ENCODE measurements at regions not wholly inside any gene's neighbourhood (a gene's known extent, or its start where the extent isn't known, plus 50 kb on each side); places are given as distances from the start of the nearest gene placed in this dataset.
"Not testable (repeated sequence)": the region's sequence is repeated elsewhere in the genome, so short reads cannot be mapped to it uniquely, and the experiment has no call there.

GRCh38 chr17:34015253-34015652 is 239.8 kb upstream of the CCL2 start:
- no peaks in the 10 kb centered on the region for H3K4me1 ChIP-seq (ENCODE audit: control insufficient read depth in 2 of 3, insufficient read depth in 2 of 3, low read depth in 1 of 3, low read length in 3 of 3)
- no peak overlapping the region for H3K27ac ChIP-seq (ENCODE audit: low read depth in 2 of 2, low read length in 2 of 2)
- no peaks in the 10 kb centered on the region for H3K9me3 ChIP-seq (ENCODE audit: control insufficient read depth in 2 of 3, insufficient read depth in 1 of 3, low read length in 3 of 3)
- no peaks in the 10 kb centered on the region for H3K36me3 ChIP-seq (ENCODE audit: control insufficient read depth in 2 of 3, insufficient read depth in 3 of 3, low read length in 3 of 3)
- DNase-seq (no peak), FAIRE-seq (no peak)
- H3K27me3 ChIP-seq (ENCODE audit: control insufficient read depth, insufficient read depth, low read length): no peaks in the 10 kb centered on the region
- intact Hi-C loops (cut with DNase I): no loop called here
- no peak overlapping the region for H3K4me3 ChIP-seq (ENCODE audit: low read length in 3 of 3)
- H3K9ac ChIP-seq (ENCODE audit: low read length in 3 of 3): no peak overlapping the region
- no peak for TF ChIP-seq CTCF (IDR thresholded peaks at IDR 0.05; ENCODE audit: borderline replicate concordance, extremely low read depth, insufficient read depth)

- no peak overlapping the region for H3K27ac ChIP-seq (ENCODE audit: low read depth in 2 of 2, low read length in 2 of 2)
- H3K4me3 ChIP-seq (ENCODE audit: low read length in 3 of 3): no peak overlapping the region
- no peak overlapping the region for H3K9ac ChIP-seq (ENCODE audit: low read length in 3 of 3)
- TF ChIP-seq CTCF (IDR thresholded peaks at IDR 0.05; ENCODE audit: borderline replicate concordance, extremely low read depth, insufficient read depth): no peak
- intact Hi-C loops (cut with DNase I): no loop called here
- no peak for FAIRE-seq
- H3K27me3 ChIP-seq (ENCODE audit: control insufficient read depth, insufficient read depth, low read length): no peaks in the 10 kb centered on the region
- H3K4me1 ChIP-seq (ENCODE audit: control insufficient read depth in 2 of 3, insufficient read depth in 2 of 3, low read depth in 1 of 3, low read length in 3 of 3): no peaks in the 10 kb centered on the region
- H3K36me3 ChIP-seq (ENCODE audit: control insufficient read depth in 2 of 3, insufficient read depth in 3 of 3, low read length in 3 of 3): no peaks in the 10 kb centered on the region
- H3K9me3 ChIP-seq (ENCODE audit: control insufficient read depth in 2 of 3, insufficient read depth in 1 of 3, low read length in 3 of 3): no peaks in the 10 kb centered on the region
- no peak for DNase-seq
These were observed 230.7 kb upstream of the CCL2 start for GRCh38 chr17:34024386-34024785.

- Histone ChIP-seq H3K36me3 (ENCODE audit: control insufficient read depth in 2 of 3, insufficient read depth in 3 of 3, low read length in 3 of 3) (no peaks in the 10 kb centered on the region), H3K4me3 (ENCODE audit: low read length in 3 of 3) (no peak overlapping the region), H3K9ac (ENCODE audit: low read length in 3 of 3) (no peak overlapping the region), H3K27me3 (ENCODE audit: control insufficient read depth, insufficient read depth, low read length) (no peaks in the 10 kb centered on the region), H3K4me1 (ENCODE audit: control insufficient read depth in 2 of 3, insufficient read depth in 2 of 3, low read depth in 1 of 3, low read length in 3 of 3) (no peaks in the 10 kb centered on the region), H3K27ac (ENCODE audit: low read depth in 2 of 2, low read length in 2 of 2) (no peak overlapping the region), H3K9me3 (ENCODE audit: control insufficient read depth in 2 of 3, insufficient read depth in 1 of 3, low read length in 3 of 3) (no peaks in the 10 kb centered on the region)
- intact Hi-C loops (cut with DNase I): no loop called here
- no peak for TF ChIP-seq CTCF (IDR thresholded peaks at IDR 0.05; ENCODE audit: borderline replicate concordance, extremely low read depth, insufficient read depth)
- DNase-seq: no peak
- FAIRE-seq: no peak
These were observed 230.1 kb upstream of the CCL2 start for GRCh38 chr17:34024806-34025551.

GRCh38 chr17:34030601-34031000 is 224.5 kb upstream of the CCL2 start:
- intact Hi-C loops (cut with DNase I); H3K9ac ChIP-seq (ENCODE audit: low read length in 3 of 3); H3K36me3 ChIP-seq (ENCODE audit: control insufficient read depth in 2 of 3, insufficient read depth in 3 of 3, low read length in 3 of 3); H3K27ac ChIP-seq (ENCODE audit: low read depth in 2 of 2, low read length in 2 of 2); H3K4me3 ChIP-seq (ENCODE audit: low read length in 3 of 3); FAIRE-seq; H3K4me1 ChIP-seq (ENCODE audit: control insufficient read depth in 2 of 3, insufficient read depth in 2 of 3, low read depth in 1 of 3, low read length in 3 of 3); DNase-seq; H3K27me3 ChIP-seq (ENCODE audit: control insufficient read depth, insufficient read depth, low read length); H3K9me3 ChIP-seq (ENCODE audit: control insufficient read depth in 2 of 3, insufficient read depth in 1 of 3, low read length in 3 of 3): not testable (repeated sequence)

- DNase-seq; FAIRE-seq; intact Hi-C loops (cut with DNase I): not testable (repeated sequence)
These were observed 222.8 kb upstream of the CCL2 start for GRCh38 chr17:34032305-34032704.

GRCh38 chr17:34038786-34039185 is 216.3 kb upstream of the CCL2 start:
- H3K9me3 ChIP-seq (ENCODE audit: control insufficient read depth in 2 of 3, insufficient read depth in 1 of 3, low read length in 3 of 3); H3K36me3 ChIP-seq (ENCODE audit: control insufficient read depth in 2 of 3, insufficient read depth in 3 of 3, low read length in 3 of 3); H3K27ac ChIP-seq (ENCODE audit: low read depth in 2 of 2, low read length in 2 of 2); H3K4me1 ChIP-seq (ENCODE audit: control insufficient read depth in 2 of 3, insufficient read depth in 2 of 3, low read depth in 1 of 3, low read length in 3 of 3); H3K9ac ChIP-seq (ENCODE audit: low read length in 3 of 3); H3K4me3 ChIP-seq (ENCODE audit: low read length in 3 of 3); H3K27me3 ChIP-seq (ENCODE audit: control insufficient read depth, insufficient read depth, low read length); FAIRE-seq; intact Hi-C loops (cut with DNase I): not testable (repeated sequence)
- DNase-seq: peak in 1 of 5 donors; percentile 18

More at GRCh38 chr17:34032305-34032704, 222.8 kb upstream of the CCL2 start:
- not testable (repeated sequence) for H3K9me3 ChIP-seq (ENCODE audit: control insufficient read depth in 2 of 3, insufficient read depth in 1 of 3, low read length in 3 of 3); H3K4me3 ChIP-seq (ENCODE audit: low read length in 3 of 3); H3K27me3 ChIP-seq (ENCODE audit: control insufficient read depth, insufficient read depth, low read length); H3K9ac ChIP-seq (ENCODE audit: low read length in 3 of 3); H3K27ac ChIP-seq (ENCODE audit: low read depth in 2 of 2, low read length in 2 of 2); H3K36me3 ChIP-seq (ENCODE audit: control insufficient read depth in 2 of 3, insufficient read depth in 3 of 3, low read length in 3 of 3); H3K4me1 ChIP-seq (ENCODE audit: control insufficient read depth in 2 of 3, insufficient read depth in 2 of 3, low read depth in 1 of 3, low read length in 3 of 3)

All from kidney (tissue), 13 donors.